Tibial nerve (tissue), 4 donors: ENCODE measurements at regions not wholly inside any gene's neighbourhood (a gene's known extent, or its start where the extent isn't known, plus 50 kb on each side); places are given as distances from the start of the nearest gene placed in this dataset.

Source experiments
- CTCF ChIP-seq, 5 experiments: fragments of 200-600 bp in 3 of 5; fragments of 450-650 bp in 2 of 5; sonication (generic) in 3 of 5; IDR thresholded peaks; one replicate each; pipeline ENCODE4 v1.5.1; 2016 to 2019; ENCODE audit warnings: antibody characterized with exemption in 5 of 5, mild to moderate bottlenecking in 3 of 5, moderate library complexity in 2 of 5
- EP300 ChIP-seq, 2 donors: sonication (generic); formaldehyde crosslinking; IDR thresholded peaks; one replicate each; pipeline ENCODE4 v1.6.1; 2017; ENCODE audit warnings: antibody characterized with exemption in 2 of 2, mild to moderate bottlenecking in 1 of 2
- POLR2A ChIP-seq, 2 donors: fragments of 450-650 bp; IDR thresholded peaks; one replicate each; pipeline ENCODE4 v1.6.1; 2017; ENCODE audit warnings: antibody characterized with exemption in 2 of 2, mild to moderate bottlenecking in 2 of 2, moderate library complexity in 2 of 2

GRCh38 chr9:82903503-82903902 is 159.4 kb downstream of the RASEF start:
- TF ChIP-seq CTCF (IDR thresholded peaks at IDR 0.05): no peak
- TF ChIP-seq EP300 (IDR thresholded peaks at IDR 0.05): no peak
- TF ChIP-seq POLR2A (IDR thresholded peaks at IDR 0.05): no peak
